ENCODE measurements at regions not wholly inside any gene's neighbourhood (a gene's known extent, or its start where the extent isn't known, plus 50 kb on each side); places are given as distances from the start of the nearest gene placed in this dataset.

GRCh38 chrX:95058815-95059214 is 1384.8 kb downstream of the FAM133A start:
- no peaks in the 10 kb centered on the region for H3K4me1 Mint-ChIP-seq
- no peaks in the 10 kb centered on the region for H3K36me3 Mint-ChIP-seq (ENCODE audit: low read depth)
- no peaks in the 10 kb centered on the region for H3K9me3 Mint-ChIP-seq
- no peak for TF ChIP-seq CTCF (IDR thresholded peaks at IDR 0.05)
- no peak for DNase-seq
- H3K27me3 Mint-ChIP-seq (ENCODE audit: low read depth, poor library complexity): no peaks in the 10 kb centered on the region
- no peak overlapping the region for H3K27ac Mint-ChIP-seq
- no peak overlapping the region for H3K4me3 Mint-ChIP-seq

- Mint-ChIP-seq H3K36me3 (ENCODE audit: low read depth) (no peaks in the 10 kb centered on the region), H3K4me3 (no peak overlapping the region), H3K27me3 (ENCODE audit: low read depth, poor library complexity) (no peaks in the 10 kb centered on the region), H3K4me1 (no peaks in the 10 kb centered on the region), H3K9me3 (no peaks in the 10 kb centered on the region), H3K27ac (no peak overlapping the region)
- DNase-seq: no peak
- no peak for TF ChIP-seq CTCF (IDR thresholded peaks at IDR 0.05)
Measured at GRCh38 chrX:95059909-95060308, 1385.9 kb downstream of the FAM133A start.

- DNase-seq: no peak
- Mint-ChIP-seq H3K4me3 (no peak overlapping the region), H3K9me3 (no peaks in the 10 kb centered on the region), H3K27me3 (ENCODE audit: low read depth, poor library complexity) (no peaks in the 10 kb centered on the region), H3K27ac (no peak overlapping the region), H3K4me1 (no peaks in the 10 kb centered on the region), H3K36me3 (ENCODE audit: low read depth) (no peaks in the 10 kb centered on the region)
- TF ChIP-seq CTCF (IDR thresholded peaks at IDR 0.05): no peak
Measured at GRCh38 chrX:95063554-95063953, 1389.5 kb downstream of the FAM133A start.

- no peaks in the 10 kb centered on the region for H3K9me3 Mint-ChIP-seq
- peaks cover 3% of the 10 kb centered on the region for H3K27me3 Mint-ChIP-seq (ENCODE audit: low read depth, poor library complexity)
- no peaks in the 10 kb centered on the region for H3K36me3 Mint-ChIP-seq (ENCODE audit: low read depth)
- no peak overlapping the region for H3K4me3 Mint-ChIP-seq
- H3K4me1 Mint-ChIP-seq: no peaks in the 10 kb centered on the region
- no peak for TF ChIP-seq CTCF (IDR thresholded peaks at IDR 0.05)
- H3K27ac Mint-ChIP-seq: no peak overlapping the region
- DNase-seq: no peak
Measured at GRCh38 chrX:95065151-95065550, 1391.1 kb downstream of the FAM133A start.

DNA sequence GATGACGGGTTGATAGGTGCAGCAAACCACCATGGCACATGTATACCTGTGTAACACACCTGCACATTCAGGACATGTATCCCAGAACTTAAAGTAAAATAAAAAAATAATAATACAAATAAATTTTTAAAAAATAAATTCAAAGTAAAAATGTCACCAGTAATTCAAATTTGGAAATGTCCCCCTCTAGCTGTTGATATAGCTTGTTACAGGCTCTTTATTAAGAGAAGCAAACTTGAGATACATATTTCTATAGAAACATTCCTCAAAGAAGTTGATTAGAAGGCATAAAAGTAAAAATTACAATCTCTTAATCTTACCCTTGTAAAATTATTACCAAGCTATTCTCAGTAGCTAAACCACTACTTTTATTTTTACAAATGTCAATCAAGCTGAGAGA is 1397.0 kb downstream of the FAM133A start:
- H3K36me3 Mint-ChIP-seq (ENCODE audit: low read depth): no peaks in the 10 kb centered on the region
- peaks cover 8% of the 10 kb centered on the region for H3K27me3 Mint-ChIP-seq (ENCODE audit: low read depth, poor library complexity)
- no peak overlapping the region for H3K4me3 Mint-ChIP-seq
- peak; percentile 23 for TF ChIP-seq CTCF (IDR thresholded peaks at IDR 0.05)
- H3K4me1 Mint-ChIP-seq: peaks cover 6% of the 10 kb centered on the region
- no peak overlapping the region for H3K27ac Mint-ChIP-seq
- no peak for DNase-seq
- peaks cover 5% of the 10 kb centered on the region for H3K9me3 Mint-ChIP-seq

DNA sequence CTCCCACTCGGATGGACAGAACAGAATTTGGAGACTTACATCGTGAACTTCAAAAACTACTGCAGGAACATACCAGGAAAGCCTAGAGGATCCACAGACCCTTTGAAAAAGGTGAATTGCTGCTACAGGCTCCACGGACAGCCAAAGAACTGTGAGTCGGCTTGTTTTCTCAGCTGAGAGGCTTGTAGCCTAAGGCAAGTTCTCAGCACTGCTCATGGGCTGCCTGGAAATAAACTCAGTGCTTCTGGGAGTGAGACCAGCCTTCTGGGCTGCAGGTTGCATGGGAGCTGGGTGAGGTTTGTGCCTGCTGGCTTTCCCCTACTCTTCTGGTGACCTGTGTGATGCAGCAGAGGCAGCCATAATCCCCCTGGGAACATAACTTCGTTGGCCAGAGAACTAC is 1397.6 kb downstream of the FAM133A start:
- Mint-ChIP-seq H3K9me3 (peaks cover 5% of the 10 kb centered on the region), H3K27ac (no peak overlapping the region), H3K36me3 (ENCODE audit: low read depth) (no peaks in the 10 kb centered on the region), H3K27me3 (ENCODE audit: low read depth, poor library complexity) (peaks cover 8% of the 10 kb centered on the region), H3K4me1 (peaks cover 7% of the 10 kb centered on the region), H3K4me3 (no peak overlapping the region)
- TF ChIP-seq CTCF (IDR thresholded peaks at IDR 0.05): no peak
- no peak for DNase-seq

All from nephron progenitor cell (in vitro differentiated cells).